ENCODE measurements at regions not wholly inside any gene's neighbourhood (a gene's known extent, or its start where the extent isn't known, plus 50 kb on each side); places are given as distances from the start of the nearest gene placed in this dataset.

DNA sequence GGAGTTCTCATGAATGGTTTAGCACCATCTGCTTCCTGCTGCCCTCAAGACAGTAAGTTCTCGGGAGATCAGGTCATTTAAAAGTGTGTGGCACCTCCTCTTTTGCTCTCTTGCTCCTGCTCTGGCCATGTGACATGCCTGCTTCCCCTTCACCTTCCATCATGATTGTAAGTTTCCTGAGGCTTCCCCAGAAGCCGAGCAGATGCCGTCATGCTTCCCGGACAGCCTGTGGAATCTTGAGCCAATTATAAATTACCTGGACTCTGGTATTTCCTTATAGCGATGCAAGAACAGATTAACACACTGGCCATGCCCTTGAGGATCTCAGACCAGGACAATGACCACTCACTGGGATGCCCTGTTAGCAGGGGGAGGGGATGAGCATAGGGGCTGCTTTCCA lies 212.3 kb downstream of the MATN1 start:
- TF ChIP-seq, protein P1, sequence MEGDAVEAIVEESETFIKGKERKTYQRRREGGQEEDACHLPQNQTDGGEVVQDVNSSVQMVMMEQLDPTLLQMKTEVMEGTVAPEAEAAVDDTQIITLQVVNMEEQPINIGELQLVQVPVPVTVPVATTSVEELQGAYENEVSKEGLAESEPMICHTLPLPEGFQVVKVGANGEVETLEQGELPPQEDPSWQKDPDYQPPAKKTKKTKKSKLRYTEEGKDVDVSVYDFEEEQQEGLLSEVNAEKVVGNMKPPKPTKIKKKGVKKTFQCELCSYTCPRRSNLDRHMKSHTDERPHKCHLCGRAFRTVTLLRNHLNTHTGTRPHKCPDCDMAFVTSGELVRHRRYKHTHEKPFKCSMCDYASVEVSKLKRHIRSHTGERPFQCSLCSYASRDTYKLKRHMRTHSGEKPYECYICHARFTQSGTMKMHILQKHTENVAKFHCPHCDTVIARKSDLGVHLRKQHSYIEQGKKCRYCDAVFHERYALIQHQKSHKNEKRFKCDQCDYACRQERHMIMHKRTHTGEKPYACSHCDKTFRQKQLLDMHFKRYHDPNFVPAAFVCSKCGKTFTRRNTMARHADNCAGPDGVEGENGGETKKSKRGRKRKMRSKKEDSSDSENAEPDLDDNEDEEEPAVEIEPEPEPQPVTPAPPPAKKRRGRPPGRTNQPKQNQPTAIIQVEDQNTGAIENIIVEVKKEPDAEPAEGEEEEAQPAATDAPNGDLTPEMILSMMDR (IDR thresholded peaks at IDR 0.05; ENCODE audit: low read depth, low read length) = no peak
- no peak for TF ChIP-seq MYC (IDR thresholded peaks at IDR 0.05; ENCODE audit: low read depth, low read length)
- TF ChIP-seq, protein P2, sequence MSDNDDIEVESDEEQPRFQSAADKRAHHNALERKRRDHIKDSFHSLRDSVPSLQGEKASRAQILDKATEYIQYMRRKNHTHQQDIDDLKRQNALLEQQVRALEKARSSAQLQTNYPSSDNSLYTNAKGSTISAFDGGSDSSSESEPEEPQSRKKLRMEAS (IDR thresholded peaks at IDR 0.05; ENCODE audit: low read depth, low read length) = no peak
- TF ChIP-seq POLR2A (IDR thresholded peaks at IDR 0.05; ENCODE audit: extremely low read depth, insufficient read length) = no peak
- H3K4me3 ChIP-seq (ENCODE audit: low read depth, low read length) = no peak overlapping the region
- DNase-seq (ENCODE audit: low read depth) = no peak

DNA sequence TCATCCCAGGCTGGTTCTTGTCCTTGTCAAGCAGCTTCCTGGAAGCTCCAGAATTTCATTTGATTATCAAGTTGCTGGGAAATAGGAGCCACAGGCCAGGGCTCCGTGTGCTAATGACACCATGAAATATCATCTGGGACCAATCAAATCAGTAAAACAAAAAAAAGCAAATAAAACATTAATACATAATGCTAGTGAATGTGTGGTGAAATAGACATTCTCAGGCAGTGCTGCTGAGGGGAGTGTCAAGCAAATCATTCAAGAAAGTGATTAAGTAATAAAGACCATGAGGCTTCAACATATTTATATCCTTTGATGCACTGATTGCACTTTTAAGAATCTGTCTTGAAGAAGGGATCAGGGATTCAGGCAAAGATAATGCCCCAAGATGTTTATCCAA lies 213.7 kb downstream of the MATN1 start:
- TF ChIP-seq MYC (IDR thresholded peaks at IDR 0.05; ENCODE audit: low read depth, low read length) (no peak), POLR2A (IDR thresholded peaks at IDR 0.05; ENCODE audit: extremely low read depth, insufficient read length) (no peak)
- TF ChIP-seq, protein P2 (IDR thresholded peaks at IDR 0.05; ENCODE audit: low read depth, low read length) = no peak
- TF ChIP-seq, protein P1 (IDR thresholded peaks at IDR 0.05; ENCODE audit: low read depth, low read length) = no peak
- no peak overlapping the region for H3K4me3 ChIP-seq (ENCODE audit: low read depth, low read length)
- no peak for DNase-seq (ENCODE audit: low read depth)

DNA sequence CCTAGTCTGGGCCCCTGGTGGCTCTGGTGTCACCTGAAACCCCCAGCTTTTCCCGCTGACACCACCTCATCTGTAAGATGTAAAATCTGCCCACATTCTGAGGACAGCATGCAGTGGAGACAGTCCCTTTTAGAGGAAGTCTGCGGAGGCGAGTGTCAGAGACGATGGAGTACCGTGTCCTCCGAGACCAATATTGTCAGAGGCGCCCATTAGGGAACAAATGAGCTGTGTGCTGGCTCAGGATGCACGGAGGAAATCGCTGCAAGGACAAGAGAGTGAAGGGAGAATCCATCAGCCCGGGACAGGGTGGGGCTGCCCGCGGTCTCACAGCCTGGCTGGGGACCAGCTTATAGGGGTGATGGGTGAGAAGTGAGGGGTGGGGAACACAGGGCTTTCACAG lies 214.8 kb downstream of the MATN1 start:
- TF ChIP-seq, protein P1 (IDR thresholded peaks at IDR 0.05; ENCODE audit: low read depth, low read length) = no peak
- TF ChIP-seq, protein P2 (IDR thresholded peaks at IDR 0.05; ENCODE audit: low read depth, low read length) = no peak
- TF ChIP-seq POLR2A (IDR thresholded peaks at IDR 0.05; ENCODE audit: extremely low read depth, insufficient read length) (no peak), MYC (IDR thresholded peaks at IDR 0.05; ENCODE audit: low read depth, low read length) (no peak)
- no peak overlapping the region for H3K4me3 ChIP-seq (ENCODE audit: low read depth, low read length)
- DNase-seq (ENCODE audit: low read depth) = no peak

DNA sequence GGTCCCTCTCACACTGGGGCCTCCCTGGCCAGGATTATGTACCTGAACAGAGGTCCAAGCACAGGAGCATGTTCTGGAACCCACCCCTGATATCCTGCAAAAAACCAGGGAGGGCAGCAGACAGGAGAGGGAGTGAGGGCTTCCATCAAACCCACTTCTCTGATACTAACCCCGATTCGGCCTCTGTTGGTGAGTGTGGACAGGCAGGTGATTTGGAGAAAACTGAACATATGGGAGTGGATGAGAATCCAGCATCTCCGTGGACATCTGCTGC lies 215.3 kb downstream of the MATN1 start:
- DNase-seq (ENCODE audit: low read depth) = no peak
- H3K4me3 ChIP-seq (ENCODE audit: low read depth, low read length) = no peak overlapping the region
- TF ChIP-seq, protein P2 (IDR thresholded peaks at IDR 0.05; ENCODE audit: low read depth, low read length) = no peak
- TF ChIP-seq, protein P1 (IDR thresholded peaks at IDR 0.05; ENCODE audit: low read depth, low read length) = no peak

DNA sequence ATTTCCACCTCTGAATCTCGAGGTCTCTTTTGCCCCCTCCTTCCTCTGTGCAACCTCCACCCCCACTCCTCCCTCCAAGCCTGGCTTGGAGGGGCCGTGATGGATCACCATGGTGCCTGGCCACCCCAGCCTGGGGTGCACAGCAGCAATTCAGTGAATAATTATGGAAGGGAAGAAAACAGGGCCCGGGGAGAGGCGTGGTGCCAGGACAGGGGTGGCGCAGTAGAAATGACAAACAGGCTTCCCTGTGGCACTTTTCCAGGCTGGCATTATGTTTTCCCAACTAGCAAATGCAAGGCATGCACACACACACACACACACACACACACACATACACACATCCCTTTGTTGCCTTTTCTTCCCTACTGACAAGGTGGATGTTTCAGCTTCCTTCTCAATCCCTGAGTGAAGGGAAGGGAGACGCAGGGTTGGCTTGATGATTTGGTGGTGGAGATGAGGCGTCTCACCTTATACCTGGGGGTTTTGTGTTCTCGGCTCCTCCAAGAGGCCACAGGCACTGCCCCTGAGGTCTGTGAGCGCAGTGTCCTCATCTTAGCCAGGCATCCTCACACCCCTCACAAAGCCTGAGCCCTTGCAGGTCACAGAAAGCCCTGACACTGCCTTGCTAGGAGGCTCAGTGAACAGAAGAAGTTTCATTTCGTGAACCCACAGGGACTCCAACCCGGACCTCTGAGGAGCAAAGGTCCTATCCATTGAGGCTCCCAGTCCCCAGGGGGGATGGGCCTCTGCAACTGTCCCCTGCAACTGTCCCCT lies 215.8 kb downstream of the MATN1 start:
- no peak for TF ChIP-seq POLR2A (IDR thresholded peaks at IDR 0.05; ENCODE audit: extremely low read depth, insufficient read length)
- TF ChIP-seq, protein P1 (IDR thresholded peaks at IDR 0.05; ENCODE audit: low read depth, low read length) = no peak
- no peak for DNase-seq (ENCODE audit: low read depth)
- no peak overlapping the region for H3K4me3 ChIP-seq (ENCODE audit: low read depth, low read length)

DNA sequence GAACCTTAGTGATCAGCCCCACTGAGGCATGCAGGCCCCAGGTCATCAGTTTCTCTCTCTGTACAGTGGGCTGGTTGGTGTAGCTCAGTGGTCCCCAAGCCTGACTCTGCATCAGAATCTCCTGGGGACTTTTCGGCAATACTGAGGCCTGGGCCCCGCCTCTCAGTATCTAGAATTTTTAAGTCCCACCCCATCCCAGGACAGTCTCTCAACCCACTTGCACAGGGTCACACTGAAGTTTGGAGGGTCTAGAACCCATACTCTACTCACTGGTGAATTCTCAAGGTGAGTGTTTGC lies 216.4 kb downstream of the MATN1 start:
- DNase-seq (ENCODE audit: low read depth) = no peak
- H3K4me3 ChIP-seq (ENCODE audit: low read depth, low read length) = no peak overlapping the region
- TF ChIP-seq MYC (IDR thresholded peaks at IDR 0.05; ENCODE audit: low read depth, low read length) (no peak), POLR2A (IDR thresholded peaks at IDR 0.05; ENCODE audit: extremely low read depth, insufficient read length) (no peak)
- TF ChIP-seq, protein P2 (IDR thresholded peaks at IDR 0.05; ENCODE audit: low read depth, low read length) = no peak
- TF ChIP-seq, protein P1 (IDR thresholded peaks at IDR 0.05; ENCODE audit: low read depth, low read length) = no peak

Data from NB4 (cell line).